Activated CD4-positive, alpha-beta T cell treated with anti-CD3 and anti-CD28 coated beads, Interleukin-2, amount 50 U/mL, for 4 hours (primary cell): ENCODE measurements at regions not wholly inside any gene's neighbourhood (a gene's known extent, or its start where the extent isn't known, plus 50 kb on each side); places are given as distances from the start of the nearest gene placed in this dataset.
"Not testable (repeated sequence)": the region's sequence is repeated elsewhere in the genome, so short reads cannot be mapped to it uniquely, and the experiment has no call there.

Experiments used
- DNase-seq, 2 experiments: peaks; one replicate each; pipeline ENCODE4 v3.0.0-alpha.2; 2020

DNA sequence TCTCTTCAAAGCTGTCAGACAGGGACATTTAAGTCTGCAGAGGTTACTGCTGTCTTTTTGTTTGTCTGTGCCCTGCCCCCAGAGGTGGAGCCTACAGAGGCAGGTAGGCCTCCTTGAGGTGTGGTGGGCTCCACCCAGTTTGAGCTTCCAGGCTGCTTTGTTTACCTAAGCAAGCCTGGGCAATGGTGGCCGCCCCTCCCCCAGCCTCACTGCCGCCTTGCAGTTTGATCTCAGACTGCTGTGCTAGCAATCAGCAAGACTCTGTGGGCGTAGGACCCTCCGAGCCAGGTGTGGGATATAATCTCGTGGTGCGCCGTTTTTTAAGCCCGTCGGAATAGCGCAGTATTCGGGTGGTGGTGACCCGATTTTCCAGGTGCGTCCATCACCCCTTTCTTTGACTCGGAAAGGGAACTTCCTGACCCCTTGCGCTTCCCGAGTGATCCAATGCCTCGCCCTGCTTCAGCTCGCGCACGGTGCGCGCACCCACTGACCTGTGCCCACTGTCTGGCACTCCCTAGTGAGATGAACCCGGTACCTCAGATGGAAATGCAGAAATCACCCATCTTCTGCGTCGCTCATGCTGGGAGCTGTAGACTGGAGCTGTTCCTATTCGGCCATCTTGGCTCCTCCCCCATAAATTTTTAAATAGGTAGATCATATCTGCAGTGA, 785.1 kb downstream of the TDRD15 start:
- not testable (repeated sequence) for DNase-seq

DNA sequence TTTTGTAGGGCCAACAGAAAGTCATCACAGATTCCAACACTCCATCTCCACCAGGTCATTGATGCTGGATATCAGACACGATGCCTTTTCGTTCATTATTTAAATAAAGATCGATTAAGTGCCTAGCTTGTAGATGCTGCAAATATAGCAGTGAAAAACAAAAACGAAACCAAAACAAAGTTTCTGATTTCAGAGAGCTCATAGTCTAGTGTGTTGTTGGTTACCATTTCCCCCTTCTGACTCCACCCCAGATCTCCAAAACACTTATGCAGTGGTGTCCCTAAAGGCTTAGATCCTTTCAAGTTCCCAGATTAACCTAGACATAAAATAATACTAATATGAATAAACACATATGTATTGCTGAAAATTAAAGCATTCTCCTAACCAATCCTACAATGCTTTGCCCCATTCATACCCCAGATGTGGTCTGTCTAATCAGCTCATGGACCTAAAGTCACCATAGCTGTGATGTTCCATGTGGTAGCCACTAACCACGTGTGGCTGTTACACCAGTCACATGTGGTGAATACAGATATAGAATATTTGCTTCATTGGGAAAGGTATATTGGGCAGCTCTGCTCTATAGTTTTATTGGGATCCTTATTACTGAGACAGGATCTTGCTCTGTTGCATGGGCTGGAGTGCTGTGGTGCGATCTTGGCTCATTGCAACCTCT, 787.2 kb downstream of the TDRD15 start:
- DNase-seq, result no peak

DNA sequence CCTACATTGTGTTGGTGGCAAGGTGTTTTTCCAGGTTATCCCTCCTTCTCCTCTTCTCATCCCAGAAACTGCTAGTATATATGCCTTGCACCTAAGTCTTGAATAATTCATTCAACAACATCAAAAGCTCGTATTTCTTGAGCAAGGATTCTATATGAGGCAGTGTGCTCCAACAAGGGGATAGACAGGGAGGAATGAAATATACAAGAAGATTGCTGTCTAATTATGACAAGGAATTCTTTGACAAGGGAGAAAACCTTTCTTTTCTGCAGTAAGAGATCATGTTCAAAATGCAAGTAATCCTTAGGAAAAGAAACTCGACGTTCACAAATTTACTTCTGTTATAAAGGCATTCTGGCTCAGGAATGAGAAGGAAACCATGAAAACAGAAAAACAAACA, 788.6 kb downstream of the TDRD15 start:
- DNase-seq, result no peak

DNA sequence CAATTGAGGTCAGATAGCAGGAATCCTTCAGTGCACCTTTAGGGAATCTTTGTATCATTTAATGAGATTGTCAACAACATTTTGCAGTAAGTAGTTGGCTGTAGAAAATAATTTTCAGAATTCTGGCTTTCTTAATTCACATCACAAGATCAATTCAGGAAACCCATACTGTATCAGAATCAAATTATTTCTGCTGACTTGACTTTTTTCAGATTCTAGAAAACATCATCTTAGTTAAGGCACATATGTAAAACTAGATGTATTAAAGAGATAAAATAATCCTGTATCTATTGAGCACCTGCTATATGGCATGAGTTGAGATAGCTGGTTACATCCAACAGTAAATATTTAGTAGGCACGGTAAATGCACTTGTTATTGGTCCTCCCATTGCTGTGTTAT, 791.4 kb downstream of the TDRD15 start:
- DNase-seq, result no peak

DNA sequence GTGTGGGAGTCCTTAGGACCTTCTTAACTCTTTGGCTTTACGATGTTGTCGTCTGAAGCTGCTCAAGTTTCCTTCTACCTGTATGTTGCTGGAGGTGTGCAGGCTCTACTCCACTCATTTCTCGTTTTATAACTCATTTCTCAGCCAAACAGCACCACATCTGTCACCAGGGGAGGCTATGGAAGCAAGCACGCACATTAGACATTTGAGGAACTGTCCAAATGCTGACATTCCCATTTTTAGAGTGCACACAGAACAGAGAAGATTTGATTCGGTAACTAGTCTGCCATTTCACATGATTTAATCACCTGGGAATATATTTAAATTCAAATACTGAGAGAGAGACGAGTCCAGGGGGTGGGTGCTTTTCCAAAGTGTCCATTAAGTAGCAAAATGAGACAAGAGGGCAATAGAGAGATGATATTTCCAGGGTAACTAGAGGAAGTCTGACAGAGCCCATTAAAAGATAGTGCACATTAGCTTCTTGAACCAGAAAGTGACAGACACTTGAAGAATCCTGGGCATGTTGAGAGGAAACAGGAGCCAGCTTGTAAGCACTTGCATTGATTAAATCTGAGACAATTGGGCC, 793.3 kb downstream of the TDRD15 start:
- no peak for DNase-seq

DNA sequence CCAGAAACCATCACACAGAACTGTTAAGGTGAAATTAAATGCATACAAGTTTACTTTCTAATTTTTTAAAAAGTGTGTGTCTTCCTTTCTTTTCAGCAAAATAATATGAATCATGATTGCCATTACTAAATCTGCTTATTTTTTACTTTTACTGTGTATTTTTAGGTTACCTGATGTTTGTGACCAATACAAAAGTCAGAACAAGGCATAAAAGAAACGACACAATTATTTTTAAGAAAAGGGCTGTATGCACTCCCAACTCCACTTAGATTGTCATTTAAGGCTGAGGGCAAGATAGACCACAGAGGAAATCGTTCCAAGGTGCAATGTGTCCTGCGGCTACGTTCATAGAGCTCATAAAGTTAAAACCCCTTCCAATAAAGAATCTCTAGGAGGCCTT, 797.0 kb downstream of the TDRD15 start:
- DNase-seq, result no peak

DNA sequence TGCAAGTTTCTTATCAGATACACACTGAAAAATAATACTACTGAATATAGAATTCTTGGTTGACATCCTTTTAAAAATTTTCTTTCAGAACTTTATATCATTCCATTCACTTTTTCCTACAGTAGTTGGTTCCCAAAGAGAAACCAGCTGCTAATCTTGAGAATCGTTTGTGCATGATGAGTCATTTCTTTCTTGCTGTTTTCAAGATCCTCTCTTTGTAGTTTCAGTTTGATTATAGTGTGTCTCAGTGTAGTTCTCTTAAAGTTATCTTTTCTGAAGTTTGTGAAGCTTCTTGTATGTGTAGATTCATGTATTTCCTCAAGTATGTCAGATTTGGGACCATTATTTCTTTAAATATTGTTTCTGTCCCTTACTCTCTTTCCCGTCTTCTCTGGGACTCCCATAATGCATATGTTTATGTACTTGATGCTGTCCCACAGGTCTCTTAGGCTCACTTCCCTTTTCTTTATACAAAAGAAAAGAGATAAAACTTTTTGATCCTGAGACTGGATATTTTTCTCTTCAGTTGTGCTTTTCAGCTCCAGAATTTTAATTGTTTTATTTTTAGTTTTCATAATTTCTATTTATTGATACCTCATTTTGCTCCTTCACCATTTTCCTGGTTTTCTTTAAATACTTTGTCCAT, 801.0 kb downstream of the TDRD15 start:
- no peak for DNase-seq

DNA sequence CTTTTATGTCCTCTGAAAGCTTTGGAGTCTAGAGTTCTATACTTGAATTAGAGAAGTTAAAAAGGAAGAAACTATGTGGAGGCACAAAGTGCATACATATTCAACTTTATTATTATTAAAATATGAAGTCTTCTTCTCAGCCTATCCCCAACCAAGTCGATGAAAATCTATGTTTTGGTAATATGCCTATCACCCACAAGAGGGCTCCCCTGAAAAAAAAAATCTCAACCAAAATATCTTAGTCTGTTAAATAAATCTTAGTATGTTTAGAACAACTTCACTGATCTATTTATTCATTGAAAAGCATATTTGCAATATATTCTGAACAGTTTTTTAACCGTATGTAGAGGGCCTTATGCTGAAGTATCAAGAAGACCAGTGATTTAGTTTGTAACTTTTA, 804.5 kb downstream of the TDRD15 start:
- no peak for DNase-seq

DNA sequence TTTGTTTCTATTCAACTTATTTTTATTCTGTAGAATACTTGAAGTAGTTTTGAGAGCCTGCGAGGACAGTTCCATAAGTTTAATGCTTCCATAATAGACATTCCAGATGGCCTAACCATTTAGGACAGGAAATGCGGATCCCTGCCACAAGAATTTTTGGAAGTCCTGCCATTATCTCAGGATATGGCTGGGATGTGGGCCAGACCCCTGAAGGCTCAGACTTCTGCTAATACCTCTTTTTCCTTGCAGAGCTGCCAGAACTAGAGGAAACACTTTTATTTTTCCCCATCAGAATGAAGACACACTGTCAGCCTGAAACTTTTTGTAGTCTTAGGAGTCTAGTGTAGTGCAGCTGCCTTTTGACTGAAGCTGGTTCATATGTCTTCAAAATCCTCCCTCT, 806.5 kb downstream of the TDRD15 start:
- no peak for DNase-seq

DNA sequence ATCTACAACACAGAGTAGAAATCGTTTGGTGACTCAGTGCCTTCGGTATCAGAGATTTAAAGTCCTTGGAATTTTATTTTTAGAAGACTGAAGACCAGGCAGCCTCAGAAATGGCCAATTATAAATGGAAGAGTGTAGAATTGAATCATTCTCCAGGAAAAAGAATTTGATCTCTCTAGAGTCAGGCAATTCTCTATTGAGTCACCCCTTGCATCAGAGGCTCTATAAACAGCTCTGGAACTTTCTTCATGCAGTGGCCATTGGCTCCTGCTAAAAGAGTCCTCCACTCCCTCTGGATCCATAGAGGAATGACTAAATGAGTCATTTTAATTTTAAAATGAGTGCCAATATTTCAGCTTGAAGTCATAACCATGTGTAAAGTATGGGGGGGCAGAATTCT, 816.2 kb downstream of the TDRD15 start:
- DNase-seq, result no peak

DNA sequence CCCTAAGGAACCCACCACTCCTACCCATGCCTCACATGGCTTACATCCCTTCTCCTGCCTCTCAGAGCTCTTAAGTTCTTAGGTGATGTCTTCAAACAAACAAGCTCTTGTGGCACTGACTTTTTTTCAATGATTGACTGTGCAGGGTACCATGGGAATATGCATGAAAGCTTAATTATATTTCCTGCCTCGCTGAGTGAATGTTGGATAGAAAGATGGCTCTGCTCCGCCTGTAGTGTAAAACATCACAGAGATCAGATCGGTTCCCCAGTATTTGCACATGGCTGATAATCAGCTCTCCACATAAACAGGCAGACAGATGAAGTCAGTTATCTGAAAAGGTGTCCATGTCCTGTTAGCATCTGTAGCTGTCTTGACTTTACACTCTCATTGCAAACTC, 820.8 kb downstream of the TDRD15 start:
- DNase-seq, result no peak

DNA sequence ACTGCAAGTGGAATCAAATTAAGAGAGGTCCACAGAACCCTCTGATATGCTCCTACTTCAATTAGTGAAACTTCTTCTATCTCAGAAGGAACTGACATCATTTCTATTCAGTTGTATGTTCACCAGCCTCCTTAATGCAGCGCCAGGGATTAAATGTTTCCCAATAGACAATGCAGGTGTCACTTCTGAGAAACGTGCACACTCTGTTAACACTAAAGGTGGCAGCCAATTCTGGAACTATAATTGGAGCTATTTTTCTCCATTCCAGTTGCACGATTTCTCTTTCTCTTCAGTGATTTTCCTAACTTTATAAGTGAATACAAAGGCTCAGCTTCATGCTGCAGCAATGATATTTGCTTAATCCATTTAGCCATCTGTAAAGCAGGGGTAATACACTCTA, 821.9 kb downstream of the TDRD15 start:
- no peak for DNase-seq

DNA sequence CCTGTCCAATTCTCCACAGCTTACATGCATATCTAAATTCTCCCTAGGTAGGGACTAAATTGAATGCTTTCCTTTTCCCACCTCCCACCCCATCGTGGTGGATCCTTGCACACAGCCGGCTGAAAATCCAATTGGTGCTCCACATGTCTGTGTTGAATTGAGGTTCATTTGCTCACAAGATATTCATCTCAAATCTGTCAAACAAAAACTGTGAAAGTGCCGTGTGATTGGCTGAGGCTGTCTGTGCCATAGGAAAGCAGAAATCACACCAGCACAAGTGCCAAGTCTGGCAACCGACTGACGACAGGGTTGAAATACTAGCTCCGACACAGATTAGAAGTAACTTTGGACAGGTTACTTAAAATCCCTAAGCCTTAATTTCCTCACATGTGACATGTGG, 823.3 kb downstream of the TDRD15 start:
- DNase-seq, result no peak

DNA sequence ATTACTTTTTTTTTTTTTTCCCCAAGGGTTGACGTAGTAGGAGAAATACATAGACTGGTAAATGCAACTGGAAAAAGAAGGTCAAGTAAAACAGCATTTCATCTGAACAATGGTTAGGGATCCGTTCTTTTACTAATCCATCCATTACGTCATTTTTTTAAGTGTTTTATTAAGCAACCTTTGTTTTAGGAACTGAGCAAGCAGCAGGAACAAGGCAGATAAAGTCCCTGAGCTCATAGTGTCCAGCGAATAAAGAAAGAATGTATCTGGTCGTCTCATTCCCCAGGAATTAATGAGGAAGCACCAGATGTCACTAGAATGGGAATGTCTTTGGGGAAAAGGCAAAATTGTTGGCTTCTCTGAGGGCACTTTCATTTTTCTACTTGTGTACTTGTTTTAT, 842.4 kb downstream of the TDRD15 start:
- no peak for DNase-seq

DNA sequence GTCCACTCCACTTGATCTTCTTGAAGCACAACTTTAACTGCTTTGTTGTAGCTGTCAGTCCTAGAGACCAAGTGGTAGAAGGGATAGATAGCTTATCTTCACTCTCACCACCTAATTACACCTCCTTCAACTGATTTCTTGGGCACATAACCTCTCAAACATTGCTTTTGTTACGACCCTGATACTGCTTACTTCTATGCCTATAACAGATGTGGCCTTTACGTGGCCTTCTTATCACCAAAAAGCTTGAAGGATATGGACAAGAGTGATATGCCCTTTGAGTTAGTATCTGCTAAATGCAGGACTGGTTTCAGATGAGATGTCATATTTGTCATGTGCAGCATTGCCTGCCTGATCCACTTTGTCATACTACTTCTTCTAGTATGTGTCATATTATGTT, 847.2 kb downstream of the TDRD15 start:
- DNase-seq, result no peak

DNA sequence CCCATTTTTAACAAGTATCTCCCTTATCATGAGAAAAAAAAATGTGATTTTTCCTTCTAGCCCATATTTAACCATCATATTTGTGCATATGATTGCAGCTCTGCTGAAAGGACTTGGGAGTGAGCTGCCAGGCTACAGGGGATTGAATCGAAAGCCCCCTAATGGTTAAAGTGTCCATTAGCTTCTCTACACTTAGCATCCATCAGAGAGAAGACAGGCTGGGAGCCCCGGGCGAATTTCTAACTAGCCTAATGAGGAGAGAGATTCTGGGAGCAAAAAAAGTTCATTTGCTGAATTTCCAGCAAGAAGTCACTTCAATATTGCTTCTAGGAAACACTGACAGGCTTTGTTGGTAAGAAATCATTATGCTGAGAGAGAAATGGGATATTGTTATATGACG, 848.8 kb downstream of the TDRD15 start:
- DNase-seq, result no peak

DNA sequence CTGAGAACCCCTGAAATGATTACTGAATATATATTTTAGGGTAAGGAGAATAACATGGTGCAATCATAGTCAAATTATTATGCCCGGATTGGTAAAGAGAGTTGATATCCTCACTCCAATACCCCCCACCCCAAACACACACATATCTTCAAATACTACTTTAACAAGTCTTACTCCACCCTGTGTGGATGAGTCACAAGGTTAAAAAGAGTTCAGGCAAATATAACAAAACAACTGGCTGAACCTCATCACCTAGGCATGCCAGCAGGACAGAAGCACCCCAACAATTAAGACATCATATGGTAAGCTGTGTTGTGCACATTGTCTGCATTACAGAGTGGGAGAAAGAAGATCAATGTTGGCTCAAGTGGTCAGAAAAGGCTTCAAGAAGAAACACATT, 857.4 kb downstream of the TDRD15 start:
- DNase-seq, result no peak

DNA sequence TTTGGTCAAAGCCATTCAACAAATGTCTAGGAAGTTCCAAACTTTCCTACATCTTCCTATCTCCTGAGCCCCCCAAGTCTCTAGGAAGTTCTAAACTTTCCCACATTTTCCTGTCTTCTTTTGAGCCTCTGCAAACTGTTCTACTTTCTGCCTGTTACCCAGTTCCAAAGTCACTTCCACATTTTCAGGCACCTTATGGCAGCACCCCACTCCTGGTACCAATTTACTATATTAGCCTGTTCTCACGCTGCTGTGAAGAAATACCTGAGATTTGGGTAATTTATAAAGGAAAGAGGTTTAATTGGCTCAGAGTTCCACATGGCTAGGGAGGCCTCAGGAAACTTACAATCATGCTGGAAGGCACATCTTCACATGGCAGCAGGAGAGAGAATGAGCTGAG, 869.2 kb downstream of the TDRD15 start:
- DNase-seq, result no peak

DNA sequence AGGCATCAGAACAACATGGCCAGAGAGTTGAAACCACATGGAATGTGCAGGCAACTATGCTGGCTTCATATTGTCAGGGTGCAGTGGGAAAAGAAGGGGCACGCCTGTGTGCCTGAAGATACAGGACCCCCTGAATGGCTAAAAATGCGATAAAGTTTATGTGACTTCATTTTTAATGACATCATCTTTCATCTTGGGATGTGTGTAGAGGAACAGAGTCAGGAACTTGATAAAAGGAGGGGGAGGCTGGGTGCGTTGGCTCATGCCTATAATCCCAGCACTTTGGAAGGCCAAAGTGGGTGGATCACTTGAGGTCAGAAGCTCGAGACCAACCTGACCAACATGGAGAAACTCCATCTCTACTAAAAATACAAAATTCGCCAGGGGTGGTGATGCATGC, 872.6 kb downstream of the TDRD15 start:
- DNase-seq, result no peak

DNA sequence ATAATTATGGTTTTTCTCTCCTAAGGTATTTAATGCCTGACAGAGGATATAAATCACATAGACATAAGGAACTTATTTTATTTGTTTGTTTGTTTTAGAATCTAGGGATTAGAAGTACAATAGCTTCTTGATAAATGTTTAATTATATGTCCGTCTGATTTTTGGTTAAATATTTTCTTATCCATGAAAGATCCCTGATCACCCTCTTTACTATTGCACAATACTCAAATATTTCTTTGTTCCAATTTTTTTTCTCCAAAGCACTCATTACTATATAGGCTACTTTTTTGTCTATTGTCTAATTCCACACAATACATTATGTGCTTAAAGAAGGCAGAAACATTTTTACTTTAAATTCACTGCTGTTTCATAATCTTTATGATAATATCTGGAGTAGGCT, 875.8 kb downstream of the TDRD15 start:
- DNase-seq, result no peak

DNA sequence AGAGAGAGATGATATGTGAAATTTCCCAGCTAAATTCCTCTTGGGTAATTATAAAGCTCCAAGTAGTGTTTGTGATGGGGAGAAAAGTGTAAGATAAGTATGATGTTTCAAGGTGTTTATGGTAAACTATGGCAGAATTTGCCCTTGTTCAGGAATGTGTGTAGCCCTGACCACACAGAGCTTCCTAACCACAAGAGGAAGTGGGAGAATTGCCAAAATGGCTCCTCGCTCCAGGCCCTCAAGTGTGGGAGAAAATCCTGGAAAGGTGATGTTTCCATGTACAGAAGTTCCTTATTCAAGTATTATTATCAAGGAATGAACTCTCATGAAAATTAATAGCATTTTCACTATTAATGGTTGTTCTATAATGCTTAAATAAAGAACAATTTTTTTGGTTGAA, 878.3 kb downstream of the TDRD15 start:
- no peak for DNase-seq

DNA sequence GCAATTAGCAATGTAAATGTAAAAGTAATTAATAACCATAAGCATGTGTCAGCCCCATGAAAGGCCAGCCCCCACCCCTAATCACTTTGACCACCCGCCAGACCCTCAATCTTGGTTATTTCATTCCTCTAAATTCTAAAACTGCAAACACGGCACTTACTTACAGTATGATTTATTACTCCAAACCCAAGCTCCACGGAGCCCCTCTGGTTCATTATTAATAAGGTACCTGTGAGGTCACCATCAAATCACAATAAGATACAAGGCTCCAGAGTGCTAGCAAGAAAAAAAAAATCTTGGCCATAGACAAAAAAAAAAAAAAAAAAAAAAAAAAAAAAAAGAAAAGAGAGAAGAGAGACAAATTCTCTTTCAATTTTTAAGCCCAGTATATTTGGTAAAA, 879.5 kb downstream of the TDRD15 start:
- DNase-seq, result no peak

DNA sequence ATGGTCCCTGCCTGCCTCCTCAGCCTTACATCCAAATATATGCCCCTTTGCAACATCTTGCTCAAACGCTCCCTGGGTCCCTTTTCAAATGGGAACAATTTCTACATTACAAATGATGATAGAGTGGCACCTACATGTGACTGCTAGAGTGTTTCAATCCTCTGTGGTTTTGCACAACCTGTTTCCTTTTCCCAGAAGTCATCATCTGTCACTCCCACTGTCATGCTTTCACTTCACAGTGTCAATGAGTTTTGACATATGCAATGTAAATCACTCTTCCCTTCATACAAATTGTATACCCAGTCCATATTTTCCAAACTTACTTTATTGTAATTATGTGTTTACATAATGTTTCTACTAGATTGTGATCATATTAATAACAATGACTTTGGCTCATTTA, 887.3 kb downstream of the TDRD15 start:
- DNase-seq, result no peak

DNA sequence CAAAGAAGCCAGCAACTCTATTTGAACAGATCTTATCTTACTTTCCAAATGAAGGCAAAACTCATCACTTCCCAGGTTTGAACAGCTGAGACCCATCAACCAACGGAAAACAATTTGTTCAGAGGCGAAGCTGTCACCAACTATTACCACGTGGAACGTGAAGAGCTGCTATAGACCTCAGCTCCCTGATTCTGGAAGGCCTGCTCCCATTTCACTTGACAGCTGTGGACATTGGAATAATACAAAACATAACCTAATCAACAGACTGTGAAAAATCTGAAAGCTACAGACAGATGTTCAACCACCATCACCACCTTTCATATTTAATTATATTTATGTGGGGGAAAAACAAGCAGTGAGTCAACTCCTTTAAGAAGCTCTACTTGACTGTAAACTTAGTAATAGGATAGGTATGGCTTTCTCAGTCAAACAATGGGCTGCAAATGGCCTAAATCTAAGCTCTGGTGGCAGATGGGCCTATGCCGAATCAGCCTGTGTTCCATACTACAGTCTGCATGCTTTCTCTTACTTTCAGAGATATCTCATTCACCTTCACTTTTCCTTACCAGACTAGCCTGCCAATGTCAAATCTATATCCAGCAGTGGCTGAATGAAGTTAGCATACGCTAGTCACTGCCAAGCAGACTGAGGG, 896.4 kb downstream of the TDRD15 start:
- DNase-seq, result no peak
